ENCODE measurements at regions not wholly inside any gene's neighbourhood (a gene's known extent, or its start where the extent isn't known, plus 50 kb on each side); places are given as distances from the start of the nearest gene placed in this dataset.

DNA sequence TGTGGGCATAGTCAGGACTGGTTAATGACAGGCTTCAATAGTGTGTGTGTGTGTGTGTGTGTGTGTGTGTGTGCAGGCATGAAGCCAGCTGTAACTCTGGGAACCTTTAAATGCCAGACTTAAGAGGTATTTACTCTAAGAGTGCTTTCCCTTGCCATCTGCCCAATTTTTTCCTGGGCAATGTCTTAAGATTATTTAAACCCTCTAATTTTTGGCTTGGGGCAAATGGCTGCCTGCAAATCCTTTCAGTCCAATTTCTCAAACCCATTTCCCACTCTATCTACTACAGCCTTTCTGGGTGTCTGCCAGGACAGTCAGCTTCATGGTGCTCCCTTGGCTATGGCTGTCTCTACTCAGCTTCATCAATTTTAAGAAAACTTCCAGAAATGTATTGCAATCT, 62.6 kb upstream of the C1GALT1 start:
- no peaks in the 10 kb centered on the region for H3K9me3 Mint-ChIP-seq
- no peak for ATAC-seq
- H3K4me1 Mint-ChIP-seq, result no peaks in the 10 kb centered on the region
- no peaks in the 10 kb centered on the region for H3K36me3 Mint-ChIP-seq (ENCODE audit: low read depth)
- no peak overlapping the region for H3K27ac Mint-ChIP-seq
- DNase-seq, result no peak
- no peaks in the 10 kb centered on the region for H3K27me3 Mint-ChIP-seq
- no peak overlapping the region for H3K4me3 Mint-ChIP-seq

DNA sequence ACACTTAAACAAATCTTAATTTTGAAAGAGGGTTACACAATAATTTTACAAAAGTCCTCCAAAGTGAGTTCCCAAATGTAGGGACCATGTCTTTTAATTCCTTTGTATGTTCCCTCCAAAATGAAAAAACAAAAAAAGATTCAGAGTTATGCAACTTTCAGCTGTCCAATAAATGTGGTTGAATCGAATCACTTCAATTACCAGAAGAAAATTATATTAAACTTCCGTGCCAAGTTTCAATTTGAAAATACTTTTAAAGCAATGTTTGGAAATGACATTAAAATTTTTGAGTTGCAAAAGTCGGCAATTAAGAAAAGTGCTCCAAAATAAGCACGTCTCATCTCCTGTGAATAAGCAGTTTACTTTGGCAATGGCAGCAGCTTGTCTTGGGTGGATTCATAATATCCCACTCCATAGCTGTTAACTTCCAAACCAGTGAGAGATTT, 60.3 kb upstream of the C1GALT1 start:
- DNase-seq (no peak), ATAC-seq (no peak)
- no peaks in the 10 kb centered on the region for H3K36me3 Mint-ChIP-seq (ENCODE audit: low read depth)
- no peaks in the 10 kb centered on the region for H3K4me1 Mint-ChIP-seq
- H3K9me3 Mint-ChIP-seq, result no peaks in the 10 kb centered on the region
- no peak overlapping the region for H3K27ac Mint-ChIP-seq
- no peak overlapping the region for H3K4me3 Mint-ChIP-seq
- no peaks in the 10 kb centered on the region for H3K27me3 Mint-ChIP-seq

DNA sequence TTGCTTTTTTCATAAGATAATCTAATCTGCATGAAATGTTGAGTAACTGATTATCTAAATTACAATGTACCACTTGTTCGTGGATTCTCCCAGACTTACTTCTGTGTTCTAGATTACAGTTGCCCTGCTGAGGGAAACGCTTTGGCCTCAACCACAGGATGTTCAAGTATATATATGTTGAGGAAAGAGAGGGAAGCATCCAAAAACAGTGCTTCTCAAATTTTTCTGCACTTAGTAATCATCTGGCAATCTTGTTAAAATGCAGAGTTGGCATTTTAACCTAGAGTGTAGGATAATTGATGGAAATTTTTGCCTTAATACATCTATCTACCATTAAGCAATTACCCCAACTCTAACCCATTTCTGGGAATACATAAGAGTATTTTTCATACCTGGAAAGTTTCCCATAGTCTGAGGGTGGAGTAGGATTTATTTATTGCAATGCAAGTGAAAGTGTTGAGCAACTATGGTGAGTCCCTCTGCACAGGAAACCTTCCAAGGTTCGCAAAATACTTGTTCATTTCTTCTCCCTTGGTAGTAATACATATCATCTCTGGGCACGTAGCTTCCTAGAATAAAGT, 59.6 kb upstream of the C1GALT1 start:
- DNase-seq, result no peak
- Mint-ChIP-seq H3K36me3 (ENCODE audit: low read depth) (no peaks in the 10 kb centered on the region), H3K4me3 (no peak overlapping the region), H3K9me3 (no peaks in the 10 kb centered on the region), H3K27me3 (no peaks in the 10 kb centered on the region), H3K4me1 (no peaks in the 10 kb centered on the region), H3K27ac (no peak overlapping the region)
- no peak for ATAC-seq

DNA sequence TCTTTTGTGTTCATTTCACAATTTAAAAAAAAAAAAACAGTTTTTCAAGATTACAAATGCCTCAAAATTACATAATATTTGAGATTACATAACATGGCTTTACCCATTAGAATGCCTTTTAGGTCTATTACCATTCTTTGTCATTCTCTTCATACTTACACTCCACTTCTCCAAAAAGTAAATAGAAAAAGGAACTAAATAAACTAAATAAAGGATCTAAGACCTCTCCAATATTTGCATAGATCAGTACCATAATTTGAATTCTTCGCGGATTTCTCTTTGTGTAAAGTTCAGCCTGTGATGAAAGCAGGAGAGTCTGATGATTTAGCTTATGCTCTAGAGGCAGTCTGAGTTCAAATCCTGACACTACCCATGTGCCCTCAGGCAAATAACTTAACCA, 56.4 kb upstream of the C1GALT1 start:
- DNase-seq (no peak), ATAC-seq (no peak)
- Mint-ChIP-seq H3K27ac (no peak overlapping the region), H3K4me3 (no peak overlapping the region), H3K27me3 (no peaks in the 10 kb centered on the region), H3K36me3 (ENCODE audit: low read depth) (no peaks in the 10 kb centered on the region), H3K4me1 (no peaks in the 10 kb centered on the region), H3K9me3 (no peaks in the 10 kb centered on the region)

DNA sequence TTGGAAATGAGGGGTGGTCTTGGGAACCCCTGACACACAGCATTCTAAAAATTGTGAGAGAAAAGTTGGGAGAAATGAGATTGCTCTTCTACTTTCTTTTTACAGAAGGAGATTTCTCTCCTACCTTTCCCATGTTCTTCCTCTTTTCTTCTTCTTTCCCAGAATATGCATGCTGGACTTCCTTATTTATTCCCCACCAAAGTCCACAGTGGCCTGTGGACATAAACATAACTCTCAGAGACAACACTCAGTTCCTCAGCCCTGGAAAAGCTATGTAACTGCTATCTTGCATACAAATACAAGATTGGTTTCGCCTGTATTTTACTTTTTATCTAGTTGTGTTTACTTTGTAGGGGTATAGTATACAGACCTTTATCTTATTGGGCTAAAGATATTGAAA, 54.6 kb upstream of the C1GALT1 start:
- Mint-ChIP-seq H3K4me3 (no peak overlapping the region), H3K27ac (no peak overlapping the region), H3K9me3 (no peaks in the 10 kb centered on the region), H3K36me3 (ENCODE audit: low read depth) (no peaks in the 10 kb centered on the region), H3K27me3 (no peaks in the 10 kb centered on the region), H3K4me1 (peaks cover 4% of the 10 kb centered on the region)
- ATAC-seq (no peak), DNase-seq (no peak)

DNA sequence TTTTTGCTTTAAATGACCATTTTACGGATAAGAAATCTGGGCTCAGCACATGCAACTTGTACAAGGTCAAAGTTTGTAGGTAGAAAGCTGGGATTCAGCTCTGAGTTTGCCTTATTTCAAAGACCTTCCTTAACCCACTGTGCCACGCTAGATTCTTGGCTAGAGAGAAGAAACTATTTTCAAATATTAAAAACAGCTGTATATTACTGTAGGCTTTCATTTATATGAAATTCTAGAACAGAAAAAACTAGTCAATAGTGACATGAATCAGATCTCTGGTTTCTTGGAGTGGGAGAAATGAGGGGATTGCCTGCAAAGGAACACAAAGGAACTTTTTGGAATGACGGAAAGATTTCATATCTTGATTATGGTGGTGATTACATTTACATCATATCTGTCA, 53.0 kb upstream of the C1GALT1 start:
- DNase-seq (no peak), ATAC-seq (no peak)
- no peaks in the 10 kb centered on the region for H3K27me3 Mint-ChIP-seq
- H3K4me1 Mint-ChIP-seq, result peaks cover 4% of the 10 kb centered on the region
- no peaks in the 10 kb centered on the region for H3K9me3 Mint-ChIP-seq
- no peak overlapping the region for H3K4me3 Mint-ChIP-seq
- H3K27ac Mint-ChIP-seq, result no peak overlapping the region
- no peaks in the 10 kb centered on the region for H3K36me3 Mint-ChIP-seq (ENCODE audit: low read depth)

DNA sequence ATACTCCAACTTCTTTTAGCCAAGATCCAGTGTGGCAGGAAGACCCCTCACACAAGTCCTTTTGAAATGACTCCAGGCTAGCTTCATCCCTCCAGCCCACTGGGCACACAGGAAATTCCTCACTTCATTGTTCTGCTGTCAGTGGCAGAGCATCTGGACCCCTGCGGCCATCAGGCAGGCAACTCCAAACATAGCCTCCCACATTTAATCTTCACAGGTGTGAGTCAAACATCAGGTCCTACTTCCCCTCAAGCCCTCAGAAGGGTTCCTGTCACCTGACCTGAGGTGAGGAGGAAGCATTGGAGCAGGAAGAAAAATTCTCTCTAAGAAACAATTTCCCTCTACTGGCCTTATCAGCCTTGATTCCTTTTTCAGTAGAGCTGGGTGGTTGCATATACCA, 51.1 kb upstream of the C1GALT1 start:
- no peaks in the 10 kb centered on the region for H3K9me3 Mint-ChIP-seq
- no peaks in the 10 kb centered on the region for H3K27me3 Mint-ChIP-seq
- DNase-seq, result no peak
- no peaks in the 10 kb centered on the region for H3K36me3 Mint-ChIP-seq (ENCODE audit: low read depth)
- peaks cover 10% of the 10 kb centered on the region for H3K4me1 Mint-ChIP-seq
- no peak overlapping the region for H3K4me3 Mint-ChIP-seq
- H3K27ac Mint-ChIP-seq, result peak overlapping the region; percentile 32
- no peak for ATAC-seq
